C4-2B (cell line): ENCODE measurements at regions not wholly inside any gene's neighbourhood (a gene's known extent, or its start where the extent isn't known, plus 50 kb on each side); places are given as distances from the start of the nearest gene placed in this dataset.

ENCODE experiments used
- H3K27ac ChIP-seq: fragments of 450-650 bp; 2 replicates; pipeline ENCODE4 v1.5.1; 2017
- ZFX ChIP-seq: fragments of 450-650 bp; IDR thresholded peaks from 2 replicates; pipeline ENCODE4 v1.6.1; 2017
- TF ChIP-seq, protein P1 (sequence below): fragments of 450-650 bp; conservative IDR thresholded peaks from 2 replicates; pipeline ENCODE4 v1.5.1; 2017; ENCODE audit warnings: mild to moderate bottlenecking

DNA sequence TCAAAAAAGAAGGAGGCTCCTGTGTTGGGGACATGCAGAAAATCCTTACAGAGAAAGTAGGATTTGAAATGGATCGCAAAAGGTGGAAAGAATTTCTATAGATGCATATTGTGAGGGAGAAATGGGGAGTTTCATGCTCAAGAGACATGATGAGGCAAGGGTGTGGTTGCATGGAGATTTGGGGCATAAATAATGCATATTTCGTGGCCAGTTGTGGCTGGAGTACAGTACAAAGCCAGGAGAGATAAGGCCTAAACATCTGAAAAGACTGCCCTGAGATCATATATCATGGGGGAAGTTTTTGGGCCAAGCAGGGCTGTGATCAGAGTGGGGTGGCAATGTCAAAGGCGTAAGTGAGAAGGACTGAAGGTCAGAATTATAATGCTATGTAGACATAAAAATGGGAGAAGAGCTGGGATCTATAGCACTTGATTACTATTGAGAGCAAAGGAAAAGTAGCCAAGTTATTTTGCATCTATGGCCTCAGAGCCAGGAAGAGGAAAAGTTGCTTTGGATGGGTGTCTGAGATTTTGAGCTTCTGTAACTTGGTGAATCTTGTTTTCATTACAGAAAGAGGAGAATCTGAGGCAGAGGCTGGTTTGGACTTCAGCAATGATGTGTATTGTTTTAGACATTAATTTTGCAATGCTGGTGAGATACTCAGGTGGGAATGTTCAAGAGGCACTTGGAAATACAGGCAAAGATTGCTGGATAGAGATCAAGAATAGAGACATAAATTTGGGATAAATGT, 166.6 kb downstream of the INHBA start:
- no peak for TF ChIP-seq ZFX
- TF ChIP-seq, protein P1, sequence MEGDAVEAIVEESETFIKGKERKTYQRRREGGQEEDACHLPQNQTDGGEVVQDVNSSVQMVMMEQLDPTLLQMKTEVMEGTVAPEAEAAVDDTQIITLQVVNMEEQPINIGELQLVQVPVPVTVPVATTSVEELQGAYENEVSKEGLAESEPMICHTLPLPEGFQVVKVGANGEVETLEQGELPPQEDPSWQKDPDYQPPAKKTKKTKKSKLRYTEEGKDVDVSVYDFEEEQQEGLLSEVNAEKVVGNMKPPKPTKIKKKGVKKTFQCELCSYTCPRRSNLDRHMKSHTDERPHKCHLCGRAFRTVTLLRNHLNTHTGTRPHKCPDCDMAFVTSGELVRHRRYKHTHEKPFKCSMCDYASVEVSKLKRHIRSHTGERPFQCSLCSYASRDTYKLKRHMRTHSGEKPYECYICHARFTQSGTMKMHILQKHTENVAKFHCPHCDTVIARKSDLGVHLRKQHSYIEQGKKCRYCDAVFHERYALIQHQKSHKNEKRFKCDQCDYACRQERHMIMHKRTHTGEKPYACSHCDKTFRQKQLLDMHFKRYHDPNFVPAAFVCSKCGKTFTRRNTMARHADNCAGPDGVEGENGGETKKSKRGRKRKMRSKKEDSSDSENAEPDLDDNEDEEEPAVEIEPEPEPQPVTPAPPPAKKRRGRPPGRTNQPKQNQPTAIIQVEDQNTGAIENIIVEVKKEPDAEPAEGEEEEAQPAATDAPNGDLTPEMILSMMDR: no peak
- H3K27ac ChIP-seq: no peak overlapping the region

DNA sequence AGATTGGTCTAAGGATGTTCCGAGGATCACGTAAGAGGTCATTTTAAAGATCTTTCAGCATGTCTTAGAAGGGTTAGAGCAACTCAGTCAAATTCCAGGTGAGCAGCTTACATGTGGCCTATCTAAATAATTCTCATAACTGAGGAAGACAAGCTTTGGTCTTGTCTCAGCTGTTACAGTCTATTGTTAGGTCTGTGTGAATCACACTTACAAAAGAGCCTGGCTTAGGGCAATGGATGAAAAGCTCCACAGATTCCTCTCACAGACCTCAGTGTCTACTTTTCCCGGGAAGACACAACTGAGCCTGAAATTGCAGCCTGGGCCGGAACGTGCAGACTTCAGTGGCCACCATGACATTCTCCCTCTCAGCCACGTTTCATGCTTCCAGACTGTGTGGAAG, 173.1 kb downstream of the INHBA start:
- no peak overlapping the region for H3K27ac ChIP-seq
- TF ChIP-seq, protein P1: no peak
- TF ChIP-seq ZFX: no peak

DNA sequence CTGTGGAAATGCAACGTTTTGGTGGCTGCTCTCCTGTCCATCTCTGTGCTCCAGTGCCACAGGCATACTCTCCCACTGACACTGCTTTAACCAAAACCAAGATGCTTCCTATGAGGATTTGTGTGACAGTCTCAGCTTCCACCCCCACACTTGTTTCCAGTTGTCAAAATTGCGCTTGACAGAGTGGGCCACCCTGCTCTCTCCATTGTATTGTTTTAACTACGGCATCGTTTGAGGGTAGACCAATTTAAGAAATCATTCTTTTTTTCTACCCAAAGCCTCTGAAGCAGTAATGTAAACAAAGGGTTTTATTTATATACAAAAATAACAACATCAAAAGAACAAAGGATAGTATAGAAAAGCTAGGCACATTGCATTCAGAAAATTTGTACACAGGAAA, 178.0 kb downstream of the INHBA start:
- TF ChIP-seq, protein P1: no peak
- TF ChIP-seq ZFX: no peak
- H3K27ac ChIP-seq: no peak overlapping the region

DNA sequence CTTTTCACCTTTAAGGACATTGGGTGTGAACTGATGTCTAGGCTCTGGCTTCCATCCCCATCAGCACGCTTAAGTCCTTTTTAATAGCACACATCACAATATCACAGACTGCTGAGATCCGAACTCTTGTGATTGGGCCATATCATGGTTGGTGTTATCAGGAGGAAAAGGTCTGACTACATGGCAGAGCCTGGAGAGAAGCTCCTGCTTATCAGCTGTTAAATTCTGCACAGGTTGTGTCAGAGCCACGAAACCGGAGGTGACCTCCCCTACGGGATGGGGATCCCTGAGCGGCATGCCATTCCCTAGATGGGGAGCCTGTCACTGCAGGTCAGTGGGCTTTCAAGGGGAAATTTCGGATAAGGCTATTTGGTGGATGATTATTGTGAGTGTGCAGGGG, 182.4 kb downstream of the INHBA start:
- TF ChIP-seq, protein P1: no peak
- TF ChIP-seq ZFX: no peak
- no peak overlapping the region for H3K27ac ChIP-seq

DNA sequence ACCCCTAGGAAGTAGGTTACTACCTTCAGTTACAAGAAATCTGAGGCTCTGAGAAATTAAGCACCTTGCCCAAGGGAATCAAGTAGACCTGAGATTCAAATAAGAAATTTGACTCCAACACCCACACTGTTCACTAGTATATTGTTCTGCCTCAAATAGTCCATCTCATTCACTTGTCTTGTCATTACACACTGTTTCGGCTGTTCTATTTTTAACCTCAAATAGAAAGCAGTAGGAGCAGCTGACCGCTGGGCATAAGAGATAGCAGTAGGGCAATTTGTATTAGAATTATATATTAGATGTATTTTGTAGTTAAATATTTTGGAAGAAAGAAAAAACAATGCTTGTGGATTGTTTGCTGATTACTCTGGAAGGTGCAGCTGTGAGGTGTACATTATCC, 185.1 kb downstream of the INHBA start:
- no peak overlapping the region for H3K27ac ChIP-seq
- no peak for TF ChIP-seq ZFX
- TF ChIP-seq, protein P1: no peak

DNA sequence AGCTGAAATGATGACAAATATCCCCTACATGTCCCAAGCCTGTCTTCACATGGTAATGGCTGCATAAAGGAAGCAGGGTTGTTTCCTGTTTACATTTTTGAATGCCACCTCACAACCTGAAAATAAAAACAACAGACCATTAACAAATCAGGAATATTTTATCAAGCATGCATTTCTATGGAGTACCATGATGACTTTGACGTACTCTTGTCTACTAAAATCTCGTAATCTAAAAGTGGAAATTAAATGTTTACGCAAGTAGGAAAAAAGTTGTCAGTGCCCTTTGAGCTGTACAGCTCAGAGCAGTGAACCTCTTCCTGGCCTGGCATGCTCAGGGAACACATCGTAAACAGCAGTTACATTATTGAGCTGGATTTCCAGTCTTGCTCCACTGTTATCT, 194.1 kb downstream of the INHBA start:
- H3K27ac ChIP-seq: no peak overlapping the region
- no peak for TF ChIP-seq ZFX
- TF ChIP-seq, protein P1: no peak

DNA sequence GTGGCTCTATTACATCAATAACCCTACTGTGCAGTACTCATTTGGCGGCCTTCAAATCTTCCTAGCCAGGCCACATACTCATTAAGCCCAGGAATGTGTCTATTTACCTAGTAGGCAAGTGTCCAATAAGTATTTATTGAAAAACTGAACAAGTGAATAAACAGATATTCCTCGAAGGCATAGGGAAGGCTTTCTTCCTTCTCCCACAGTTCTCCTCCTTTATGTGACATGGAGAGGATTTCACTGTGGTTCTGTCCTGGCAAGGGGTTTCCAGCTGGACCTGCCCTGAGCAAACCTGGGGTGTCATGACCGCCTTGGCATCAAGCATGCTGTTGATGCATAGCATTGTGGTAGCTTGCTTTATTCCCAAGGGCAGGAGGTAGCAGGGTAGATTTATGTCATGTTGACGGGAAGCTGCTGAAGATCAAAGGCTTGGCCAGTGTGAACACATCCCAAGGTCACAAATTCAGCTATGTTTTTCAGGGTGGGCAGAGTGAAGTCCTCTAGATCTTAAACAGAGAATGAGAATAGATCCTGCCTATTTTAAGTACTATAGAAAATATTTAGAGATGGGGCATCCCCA, 195.1 kb downstream of the INHBA start:
- TF ChIP-seq, protein P1: no peak
- TF ChIP-seq ZFX: no peak
- no peak overlapping the region for H3K27ac ChIP-seq
